ENCODE measurements at regions not wholly inside any gene's neighbourhood (a gene's known extent, or its start where the extent isn't known, plus 50 kb on each side); places are given as distances from the start of the nearest gene placed in this dataset.

DNA sequence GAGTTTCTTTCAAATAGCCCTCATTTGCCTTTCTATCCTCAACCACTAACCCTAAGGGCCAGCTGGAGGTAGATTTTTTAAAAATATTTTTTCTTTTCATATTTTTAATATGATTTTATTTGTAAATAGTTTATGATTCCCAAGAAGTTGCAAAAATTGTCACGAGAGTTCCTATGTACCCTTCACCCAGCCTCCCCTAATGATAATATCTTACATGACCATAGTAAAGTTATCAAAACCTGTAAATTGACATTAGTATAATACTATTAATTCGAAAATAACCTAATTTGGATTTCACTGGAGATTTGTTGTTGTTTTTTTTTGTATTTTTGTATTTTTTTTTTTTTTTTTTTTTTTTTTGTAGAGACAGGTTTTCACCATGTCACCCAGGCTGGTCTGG is 495.5 kb downstream of the MIAT start:
- DNase-seq = no peak

DNA sequence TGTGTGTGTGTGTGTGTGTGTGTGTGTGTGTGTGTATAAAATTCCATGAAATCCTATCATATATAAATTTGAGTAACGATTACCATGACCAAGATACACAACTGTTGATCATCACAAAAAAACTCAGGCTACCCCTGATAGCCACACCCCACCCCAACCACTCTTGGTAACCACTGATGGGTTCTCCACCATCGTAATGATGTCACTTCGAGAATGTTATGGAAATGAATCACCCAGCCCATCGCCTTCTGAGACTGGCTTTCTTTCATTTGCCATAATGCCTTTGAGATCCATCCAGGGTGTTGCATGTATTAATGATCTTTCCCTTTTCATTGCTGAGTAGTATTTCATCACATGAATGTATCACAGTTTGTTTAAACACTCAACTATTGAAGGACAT is 496.0 kb downstream of the MIAT start:
- no peak for DNase-seq

GRCh38 chr22:27154717-27155116 is 497.3 kb downstream of the MIAT start:
- no peak for DNase-seq

GRCh38 chr22:27156821-27157489 is 499.6 kb downstream of the MIAT start:
- DNase-seq = no peak

GRCh38 chr22:27157666-27158370 is 500.4 kb downstream of the MIAT start:
- no peak for DNase-seq

DNA sequence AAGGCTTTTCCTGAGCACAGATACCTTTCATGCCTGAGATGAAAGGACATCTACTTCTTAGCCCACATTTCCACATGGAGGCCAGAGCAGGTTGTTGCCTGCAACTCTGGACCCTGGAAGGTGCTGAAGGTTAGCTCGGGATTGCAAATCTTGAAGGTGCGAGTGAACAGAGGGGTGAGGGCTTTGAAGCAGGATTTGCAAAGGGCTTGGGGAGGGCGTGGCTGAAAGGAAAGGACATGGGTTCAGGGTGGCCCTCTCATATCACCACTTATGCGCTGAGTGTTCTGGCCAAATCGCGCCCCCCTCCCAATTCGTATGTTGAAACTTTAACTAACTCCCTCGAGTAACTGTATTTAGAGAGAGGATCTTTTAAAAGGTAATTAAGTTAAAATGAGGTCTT is 501.6 kb downstream of the MIAT start:
- no peak for DNase-seq

- no peak for DNase-seq
Measured at GRCh38 chr22:27159716-27160295, 502.4 kb downstream of the MIAT start.

GRCh38 chr22:27163162-27164137 is 506.1 kb downstream of the MIAT start:
- no peak for DNase-seq

DNA sequence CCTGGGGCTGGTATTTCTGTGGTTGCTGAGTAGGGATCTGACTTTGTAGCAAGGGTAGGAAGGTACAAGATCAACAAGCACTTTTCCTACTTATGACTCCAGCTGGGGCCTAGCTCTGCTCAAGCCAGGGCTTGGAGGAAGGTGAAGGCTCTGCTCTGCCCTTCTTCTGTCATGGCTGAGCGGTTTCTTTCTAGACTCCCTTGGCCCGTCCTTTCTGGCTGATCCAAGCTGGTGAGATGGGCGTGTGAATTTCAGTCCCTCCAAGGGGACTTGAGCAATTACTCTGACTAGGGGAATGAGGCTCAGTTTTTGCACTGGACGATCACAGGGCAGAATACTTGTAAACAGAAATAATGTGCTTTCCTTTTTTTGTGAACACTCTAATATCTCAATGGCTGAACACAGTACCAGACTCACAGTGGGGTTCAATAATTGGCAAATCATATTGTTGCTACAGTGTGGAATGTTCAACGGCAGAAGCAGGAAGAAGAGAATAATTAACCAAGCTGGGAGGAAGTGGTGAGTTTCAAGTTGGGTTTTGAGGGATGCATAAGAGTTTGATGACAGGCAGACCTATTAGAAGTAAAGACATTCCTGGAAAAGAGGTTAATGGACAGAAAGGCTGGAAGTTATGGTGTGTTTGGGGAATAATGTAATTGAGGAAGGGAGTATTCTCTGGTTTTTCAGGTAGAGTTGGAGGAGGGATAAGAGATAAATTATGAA is 507.6 kb downstream of the MIAT start:
- no peak for DNase-seq

DNA sequence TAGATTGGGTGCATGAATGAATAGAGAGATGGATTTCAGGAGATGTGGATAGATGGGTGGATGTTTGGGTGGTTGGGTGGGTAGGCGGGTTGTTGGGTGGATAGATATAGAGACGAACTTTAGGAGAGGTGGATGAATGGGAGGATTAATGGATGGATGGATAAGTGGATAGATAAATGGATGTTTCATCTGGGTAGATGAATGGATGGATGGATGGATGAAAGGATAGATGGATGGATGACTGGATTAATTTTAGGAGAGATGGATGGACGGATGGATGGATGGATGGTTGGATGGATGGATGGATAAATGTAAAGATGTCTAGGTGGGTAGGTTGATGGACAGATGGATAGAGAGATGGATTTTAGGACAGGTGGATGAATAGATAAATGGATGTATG is 511.3 kb downstream of the MIAT start:
- no peak for DNase-seq

DNA sequence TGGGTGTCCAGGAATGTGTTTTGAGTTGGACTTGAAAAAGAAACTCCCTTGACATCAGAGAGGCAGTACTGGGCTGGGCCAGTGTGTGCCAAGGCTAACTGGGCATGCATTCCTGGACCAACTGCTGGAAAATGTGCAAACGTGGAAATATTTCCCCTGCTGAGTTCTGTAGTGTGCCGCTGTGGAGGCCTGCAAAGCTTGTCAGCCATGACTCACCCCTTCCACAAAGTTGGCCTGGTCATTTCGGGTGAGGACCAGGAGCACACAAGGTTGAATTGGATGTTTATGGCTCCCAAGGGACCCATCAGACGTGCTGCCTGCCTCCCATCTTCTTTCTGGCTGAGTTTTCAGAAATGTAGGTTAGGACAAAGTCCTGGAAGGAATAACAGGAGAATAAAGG is 513.1 kb downstream of the MIAT start:
- no peak for DNase-seq

DNA sequence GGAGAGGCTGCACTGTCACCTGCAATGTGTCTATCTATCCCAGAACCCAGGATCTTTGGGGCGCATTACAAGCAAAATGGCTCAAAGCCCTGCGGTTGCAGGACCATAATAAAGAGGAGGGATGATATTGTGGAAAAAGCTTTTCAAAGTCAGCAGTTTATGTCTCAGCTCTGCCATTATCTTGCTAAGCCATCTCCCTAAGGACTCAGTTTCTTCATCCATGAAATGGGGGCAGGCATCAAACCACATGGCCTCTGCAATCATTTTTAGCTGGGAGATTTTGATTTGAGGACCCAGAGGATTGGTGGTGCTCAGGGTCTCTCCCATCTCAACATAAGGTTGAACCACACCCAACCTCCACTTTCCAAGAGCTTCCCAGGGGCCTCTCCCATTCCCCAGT is 513.8 kb downstream of the MIAT start:
- no peak for DNase-seq

- DNase-seq = no peak
Measured at GRCh38 chr22:27173530-27173929, 516.1 kb downstream of the MIAT start.

GRCh38 chr22:27175021-27175838 is 517.8 kb downstream of the MIAT start:
- DNase-seq = no peak

GRCh38 chr22:27175974-27176373 is 518.6 kb downstream of the MIAT start:
- DNase-seq = no peak

DNA sequence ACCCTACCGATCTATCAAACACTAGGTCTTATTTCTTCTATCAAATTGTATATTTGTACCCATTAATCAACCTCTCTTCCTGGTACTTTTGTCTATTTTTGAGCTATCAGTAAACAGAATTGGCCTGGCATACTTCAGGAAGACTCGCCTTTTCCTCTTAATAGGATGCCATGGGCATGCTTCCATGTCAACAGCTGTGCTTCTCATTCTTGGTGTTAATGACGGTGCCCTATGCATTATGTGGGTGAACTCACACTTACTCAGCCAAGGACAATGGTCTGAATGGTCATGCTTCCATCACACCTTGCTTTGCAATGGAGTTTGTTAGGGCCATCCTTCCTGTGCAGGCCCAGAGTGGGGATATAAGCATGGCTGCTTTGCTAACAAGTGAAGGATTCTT is 521.8 kb downstream of the MIAT start:
- DNase-seq = no peak

GRCh38 chr22:27181537-27181936 is 524.1 kb downstream of the MIAT start:
- DNase-seq = no peak

- DNase-seq = no peak
Measured at GRCh38 chr22:27183474-27183873, 526.1 kb downstream of the MIAT start.

DNA sequence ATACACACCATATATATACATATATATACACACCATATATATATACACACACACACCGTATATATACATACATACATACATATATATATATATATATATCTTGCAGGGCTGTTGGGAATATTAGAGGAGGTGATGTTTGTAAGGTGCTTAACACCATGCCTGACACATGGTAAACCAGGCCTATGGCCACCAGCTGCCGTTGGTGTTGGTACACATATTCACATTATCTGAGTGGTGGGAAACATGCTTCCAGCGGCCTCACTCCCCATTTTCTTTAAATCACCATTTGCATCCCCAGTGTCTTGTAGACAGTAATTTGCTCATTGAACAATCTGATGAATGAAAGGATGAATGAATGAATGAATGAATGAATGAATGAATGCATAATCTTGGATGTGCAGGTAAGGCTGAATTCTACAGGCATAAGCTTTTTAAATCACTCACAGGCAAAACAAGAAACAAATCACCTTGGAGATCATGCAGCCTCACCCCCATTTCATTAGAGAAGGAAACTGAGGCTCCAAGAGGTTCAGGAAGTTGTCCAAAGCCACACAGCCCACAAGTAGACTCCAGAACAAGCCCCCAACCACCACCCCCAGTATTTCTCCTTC is 527.8 kb downstream of the MIAT start:
- no peak for DNase-seq

DNA sequence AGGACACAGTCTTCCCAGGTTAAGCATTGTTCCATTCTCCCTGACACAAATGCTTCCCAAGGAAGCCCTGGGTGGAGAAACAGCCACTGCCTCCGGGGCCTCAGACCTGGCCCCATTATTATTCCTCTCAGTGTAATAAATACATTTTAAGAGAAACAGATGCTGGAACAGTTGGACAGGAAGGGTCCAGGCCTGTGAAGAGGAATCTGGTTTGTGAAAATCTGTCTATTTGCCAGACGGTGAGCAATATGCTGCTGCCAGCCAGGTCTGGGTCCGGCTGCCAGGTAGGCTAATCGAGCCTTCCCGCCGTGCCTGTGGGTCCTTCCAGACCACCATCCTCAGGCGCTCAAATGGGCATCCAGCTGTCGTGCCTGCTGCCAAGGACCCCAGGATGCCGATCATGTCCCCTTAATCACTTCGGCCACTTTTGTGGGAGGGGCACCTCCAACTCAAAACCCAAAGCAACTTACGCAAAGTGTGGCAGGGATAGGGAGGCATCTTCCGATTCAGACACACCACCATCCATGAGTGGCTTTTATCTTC is 528.4 kb downstream of the MIAT start:
- DNase-seq = no peak

DNA sequence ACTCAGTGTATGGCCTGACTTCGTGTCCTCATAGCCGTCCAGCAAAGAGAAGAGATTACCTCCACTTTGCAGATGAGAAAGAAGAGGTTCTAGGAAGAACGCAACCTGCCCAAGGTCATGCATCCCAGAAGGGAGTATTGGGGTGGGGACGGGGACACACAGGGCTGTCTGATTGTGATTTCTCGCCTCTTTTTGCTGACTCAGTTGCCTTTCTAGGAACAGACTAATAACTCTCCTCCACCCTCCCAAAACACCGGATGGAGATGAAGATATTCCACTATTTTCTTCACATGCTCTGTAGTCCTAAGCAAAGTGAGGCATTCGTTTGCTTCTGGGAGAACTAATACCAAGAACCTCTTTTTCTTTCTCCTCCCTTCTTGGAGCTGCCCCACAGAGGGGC is 529.3 kb downstream of the MIAT start:
- no peak for DNase-seq

Measured in activated CD4-positive, alpha-beta T cell treated with anti-CD3 and anti-CD28 coated beads, Interleukin-2, Interleukin-6, amounts not matched to agents 100 ng/mL and 50 ng/mL, durations not matched to agents 16 hours and 8 hours (primary cell).